Activated CD4-positive, alpha-beta T cell treated with anti-CD3 and anti-CD28 coated beads, Interleukin-2, amount 50 U/mL, for 1 hour (primary cell): ENCODE measurements at regions not wholly inside any gene's neighbourhood (a gene's known extent, or its start where the extent isn't known, plus 50 kb on each side); places are given as distances from the start of the nearest gene placed in this dataset.

ENCODE experiments used
- DNase-seq: peaks from one replicate; pipeline ENCODE4 v3.0.0-alpha.2; 2020

GRCh38 chr4:81650606-81651242 is 179.0 kb upstream of the RASGEF1B start:
- DNase-seq: no peak

DNA sequence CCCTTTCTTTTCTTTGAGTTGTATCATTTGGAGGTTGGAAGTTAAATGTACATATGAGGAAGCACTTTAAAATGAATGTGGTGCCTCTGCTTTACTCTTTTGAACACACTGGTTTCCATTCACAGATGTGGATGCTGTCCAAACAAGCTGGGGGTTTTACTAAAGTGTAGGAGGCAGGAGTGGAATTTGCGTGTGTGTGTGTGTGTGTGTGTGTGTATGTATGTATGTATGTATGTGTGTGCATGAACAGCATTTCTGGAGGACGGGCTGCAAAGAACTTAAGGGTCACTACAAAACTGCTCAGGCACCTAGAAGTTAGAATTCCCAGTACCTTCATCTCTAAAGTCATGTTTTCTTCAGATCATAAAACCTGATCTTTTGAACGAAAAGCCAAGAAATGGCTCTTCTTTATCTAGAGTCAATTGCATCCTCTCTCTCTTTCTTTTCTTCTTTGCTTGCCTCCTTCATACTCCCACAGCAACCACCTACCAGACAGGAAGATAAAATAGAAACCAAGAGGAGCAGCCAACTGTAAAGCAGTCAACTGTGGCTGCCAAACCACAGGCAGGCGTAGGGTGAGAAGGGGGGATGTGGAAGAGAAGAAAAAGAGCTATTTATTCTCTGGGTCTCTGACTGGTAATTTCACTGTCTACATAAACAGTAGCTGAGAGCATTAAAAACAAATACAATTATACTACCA is 177.0 kb upstream of the RASGEF1B start:
- DNase-seq: peak; percentile 8

DNA sequence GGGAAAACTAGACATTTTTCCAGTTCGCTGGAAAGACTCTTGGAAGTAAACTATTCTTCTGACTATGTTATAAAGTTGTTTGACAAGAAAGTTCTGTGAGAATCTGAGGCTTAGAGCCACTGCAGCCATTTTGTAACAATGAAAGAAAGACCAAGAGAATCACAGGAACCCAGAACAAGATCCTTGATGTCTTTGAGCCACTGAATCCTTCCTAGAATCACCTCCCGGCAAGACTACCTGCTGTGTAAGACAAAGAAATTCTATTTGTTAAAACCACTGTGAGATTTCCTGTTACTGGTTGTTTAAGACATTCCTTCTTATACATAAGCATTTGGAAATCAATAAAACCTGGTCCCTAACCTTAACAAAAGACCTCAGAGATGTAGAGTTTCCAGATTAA is 175.7 kb upstream of the RASGEF1B start:
- DNase-seq: no peak

DNA sequence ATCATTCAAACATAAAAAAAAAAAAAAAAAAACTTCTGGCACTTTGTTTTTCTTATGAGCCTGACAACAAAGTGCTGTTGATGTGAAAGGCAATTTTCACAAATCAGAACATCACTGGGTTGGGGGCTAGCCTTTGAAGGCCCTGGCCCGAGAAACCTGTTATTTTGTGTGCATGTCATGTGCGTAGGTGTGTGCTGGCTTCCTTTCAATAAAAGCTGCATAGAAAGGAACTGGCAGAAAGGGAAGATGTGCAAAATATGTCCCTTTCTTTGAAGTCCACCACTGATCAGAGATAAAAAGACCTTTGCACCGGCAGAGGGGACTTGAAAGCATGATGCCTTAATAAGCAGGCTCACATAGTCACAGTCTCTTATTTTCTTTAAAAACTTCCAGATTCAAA is 170.8 kb upstream of the RASGEF1B start:
- no peak for DNase-seq

DNA sequence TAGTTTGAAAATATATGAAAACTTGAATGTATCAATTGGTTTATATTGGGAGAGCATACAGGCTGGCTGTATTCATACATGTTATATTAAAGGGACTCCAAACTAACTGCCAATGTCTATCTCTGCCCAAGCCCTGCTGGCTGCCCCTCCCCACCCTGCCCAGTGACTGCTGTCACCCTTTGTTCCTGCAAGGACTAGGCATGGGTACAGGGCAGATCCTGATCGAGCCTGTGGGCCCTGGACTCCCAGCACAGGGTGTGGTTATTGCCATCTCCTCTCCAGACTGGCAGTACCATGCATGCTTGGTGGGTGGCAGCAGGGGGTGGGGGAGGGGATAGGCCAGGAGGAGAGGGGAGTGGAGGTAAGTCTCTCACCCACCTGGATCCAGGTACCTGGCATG is 167.5 kb upstream of the RASGEF1B start:
- no peak for DNase-seq

DNA sequence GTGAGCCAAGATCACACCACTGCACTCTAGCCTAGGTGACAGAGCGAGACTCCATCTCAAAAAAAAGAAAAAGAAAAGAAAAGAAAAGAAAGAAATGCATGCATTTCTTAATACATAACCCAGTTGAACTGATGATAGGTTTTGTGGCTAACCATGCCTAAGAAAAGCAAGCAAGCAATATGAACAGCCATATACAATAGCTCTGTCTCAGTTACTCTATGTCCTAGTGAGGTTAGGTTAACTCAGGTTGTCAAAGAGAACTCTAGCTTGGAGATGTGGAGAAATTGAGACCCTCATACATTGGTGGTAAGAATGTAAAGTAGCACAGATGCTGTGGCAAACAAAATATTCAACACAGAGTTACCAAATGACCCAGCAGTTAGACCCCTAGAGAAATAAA is 167.0 kb upstream of the RASGEF1B start:
- DNase-seq: no peak

GRCh38 chr4:81635739-81636138 is 164.0 kb upstream of the RASGEF1B start:
- no peak for DNase-seq

DNA sequence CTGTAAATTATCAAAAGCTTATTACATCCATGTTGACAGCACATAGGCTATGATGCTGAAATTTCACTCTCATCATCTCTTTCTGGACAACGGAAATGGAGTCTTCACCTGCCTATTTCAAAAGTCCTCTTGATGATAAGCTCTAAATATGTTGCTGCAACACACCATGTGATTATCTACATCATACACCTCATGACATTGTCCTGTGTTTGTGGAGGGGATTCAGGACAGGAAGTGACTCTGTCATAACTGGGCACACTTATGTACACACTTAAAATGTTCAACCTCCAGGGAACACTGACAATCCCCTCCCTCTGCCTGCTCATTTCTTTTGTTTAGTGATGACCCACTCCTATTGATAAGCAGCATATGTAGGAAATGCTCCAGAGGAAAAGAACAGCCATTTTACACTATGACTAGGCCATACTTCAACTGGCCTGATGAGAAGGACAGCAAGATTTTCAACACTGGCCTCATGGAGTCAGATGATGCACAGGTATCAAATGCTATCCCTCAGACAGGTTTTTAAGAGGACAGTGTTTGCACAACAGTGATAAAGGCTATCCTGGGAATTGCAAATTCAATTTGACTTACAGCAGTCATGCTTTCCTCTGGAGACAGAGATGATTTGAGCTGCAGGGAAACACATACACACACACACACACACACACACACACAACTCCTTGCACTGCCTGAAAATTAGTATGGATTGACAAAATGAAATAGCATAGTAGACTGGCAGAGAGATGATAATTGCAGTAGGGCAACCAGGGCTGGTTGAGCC is 163.3 kb upstream of the RASGEF1B start:
- DNase-seq: no peak

DNA sequence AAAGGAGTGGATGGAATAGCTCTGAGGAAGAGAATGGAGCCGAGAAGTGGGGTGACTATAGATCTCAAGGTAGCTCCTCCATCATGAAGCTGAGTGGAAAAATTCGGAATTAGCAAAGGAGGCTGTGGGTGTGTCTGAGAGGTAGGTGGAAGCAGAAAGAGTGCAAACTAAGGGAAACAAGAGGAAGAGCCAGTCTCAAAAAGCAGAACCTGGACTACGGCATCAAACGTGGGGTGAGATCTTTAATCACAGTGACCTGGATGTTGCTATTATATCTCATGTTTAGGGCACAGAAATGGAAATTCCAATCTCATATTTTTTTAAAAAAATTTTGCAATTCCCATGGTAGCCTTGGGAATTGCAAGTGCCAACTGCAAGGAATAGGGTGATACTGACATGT is 162.5 kb upstream of the RASGEF1B start:
- DNase-seq: no peak

DNA sequence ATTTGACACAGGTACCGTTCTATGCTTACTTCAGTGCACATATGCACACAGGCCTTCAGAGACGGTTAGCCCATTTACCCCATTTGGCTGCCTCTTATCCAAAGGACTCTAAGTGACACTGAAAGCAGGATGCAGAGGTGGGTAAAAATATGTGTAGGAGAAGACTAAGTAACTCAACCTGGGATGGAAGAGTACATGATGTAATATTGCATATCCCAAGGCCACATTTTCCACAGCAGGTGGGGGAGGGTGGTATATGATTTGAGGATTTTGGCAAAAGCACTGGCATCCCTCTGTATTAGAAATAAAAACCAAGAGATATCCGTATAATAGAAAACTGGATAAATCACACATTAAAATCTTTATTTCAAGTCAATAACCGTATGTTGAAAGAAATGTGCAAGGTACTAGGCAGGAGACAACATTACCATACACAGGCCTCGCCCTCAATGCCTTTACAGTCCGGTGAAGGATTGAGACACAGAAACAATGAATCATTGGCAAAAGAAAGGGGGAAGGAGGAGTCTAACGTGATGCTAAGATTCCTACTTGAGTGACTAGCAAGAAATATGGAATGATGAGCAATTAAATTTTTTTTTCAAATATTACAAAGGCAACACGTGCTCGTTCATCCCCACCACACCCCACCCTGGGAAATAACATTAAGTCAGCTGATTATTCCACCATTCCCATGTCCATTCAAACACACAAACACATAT is 161.0 kb upstream of the RASGEF1B start:
- no peak for DNase-seq

- no peak for DNase-seq
Observed at GRCh38 chr4:81631958-81632441, 160.3 kb upstream of the RASGEF1B start.

DNA sequence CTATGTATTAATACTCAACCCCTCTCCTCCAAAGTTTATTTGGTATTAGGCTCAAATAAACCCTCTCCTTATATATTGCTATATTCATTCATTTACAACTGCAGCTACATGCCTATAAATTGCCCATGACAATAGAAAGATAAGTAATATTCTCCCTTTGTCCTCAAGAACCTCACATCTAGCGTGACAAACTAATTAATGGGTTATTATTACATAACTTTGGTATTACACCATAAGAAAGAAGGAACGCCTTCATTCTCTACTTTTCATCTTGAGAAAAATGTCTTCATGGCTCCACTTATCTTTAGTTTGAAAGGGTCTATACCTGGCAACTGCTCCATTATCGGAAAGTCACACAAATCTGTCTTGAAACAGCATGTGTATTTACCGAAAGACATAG is 157.7 kb upstream of the RASGEF1B start:
- no peak for DNase-seq

DNA sequence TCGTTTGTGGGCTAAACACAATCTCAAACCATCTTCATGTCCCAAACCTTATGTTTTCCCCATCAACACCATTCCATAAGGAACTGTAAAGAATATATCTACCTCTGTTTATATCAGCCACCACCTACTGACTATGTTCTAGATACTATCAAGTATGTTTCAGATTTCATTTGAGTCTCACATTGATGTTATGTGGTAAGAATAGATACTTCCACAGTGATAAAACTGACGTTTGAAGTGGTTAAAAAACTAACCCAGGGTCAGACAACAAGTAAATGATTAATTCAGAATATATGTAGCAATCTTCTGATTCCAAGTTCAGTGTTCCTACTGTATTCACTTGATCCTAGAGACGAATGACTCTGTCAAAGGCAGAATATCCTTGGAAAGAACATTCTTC is 156.8 kb upstream of the RASGEF1B start:
- DNase-seq: no peak

GRCh38 chr4:81627590-81627989 is 155.9 kb upstream of the RASGEF1B start:
- DNase-seq: no peak

GRCh38 chr4:81626851-81627250 is 155.1 kb upstream of the RASGEF1B start:
- DNase-seq: no peak

GRCh38 chr4:81625422-81626417 is 154.0 kb upstream of the RASGEF1B start:
- no peak for DNase-seq

- DNase-seq: no peak
Observed at GRCh38 chr4:81623434-81623833, 151.7 kb upstream of the RASGEF1B start.

DNA sequence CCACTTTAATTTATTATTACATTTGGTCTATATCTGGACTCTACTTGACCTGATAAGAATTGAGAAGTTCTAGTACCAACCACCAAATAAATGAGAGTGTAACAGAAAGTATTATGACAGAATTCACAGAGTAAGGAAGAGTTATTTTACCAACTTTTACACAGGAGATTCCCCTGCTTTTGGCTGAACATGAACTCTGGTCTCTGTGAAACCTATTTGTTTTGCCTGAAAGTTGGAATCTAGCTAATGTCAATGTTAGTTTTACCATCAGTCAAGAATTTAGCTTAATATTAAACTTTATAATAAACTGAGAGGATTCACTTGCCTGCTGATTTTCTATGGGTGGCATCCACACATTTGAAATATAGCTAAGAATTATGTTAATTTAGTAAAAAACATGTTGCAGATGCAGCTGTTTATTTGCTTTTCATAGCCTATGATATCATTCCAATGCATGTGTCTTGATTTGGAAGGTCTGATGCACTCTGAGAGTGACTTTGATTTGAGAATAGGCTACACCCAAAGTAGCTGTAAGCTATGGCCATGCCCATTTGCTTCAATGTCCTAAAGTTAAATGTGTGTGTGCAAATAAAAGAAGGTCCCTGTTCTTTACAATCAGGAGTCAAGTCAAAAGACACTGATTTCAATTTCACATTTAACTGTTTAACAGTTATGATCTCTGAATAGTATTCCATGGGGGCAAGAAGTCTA is 150.9 kb upstream of the RASGEF1B start:
- no peak for DNase-seq

DNA sequence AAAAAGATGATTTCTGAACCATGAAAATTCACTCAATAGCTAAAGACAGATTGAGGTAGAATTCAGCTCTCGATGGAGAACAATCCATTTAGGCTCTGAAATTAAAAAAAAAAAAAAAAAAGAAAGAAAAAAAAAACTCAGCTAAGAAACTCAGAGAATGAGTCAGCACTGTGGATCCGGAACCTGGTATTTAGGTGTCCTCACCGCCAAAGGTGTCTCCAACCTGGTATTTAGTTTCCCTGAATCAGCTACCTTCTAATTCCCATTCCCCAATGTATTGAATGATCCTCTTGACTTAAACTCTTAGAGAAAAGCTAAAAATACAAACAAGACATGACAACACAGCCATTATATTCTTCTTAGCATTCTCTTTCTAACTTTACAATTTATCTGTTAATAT is 150.3 kb upstream of the RASGEF1B start:
- no peak for DNase-seq

- no peak for DNase-seq
Observed at GRCh38 chr4:81621490-81621889, 149.8 kb upstream of the RASGEF1B start.

GRCh38 chr4:81620442-81620841 is 148.7 kb upstream of the RASGEF1B start:
- DNase-seq: no peak
